Gastrocnemius medialis (tissue), 4 donors: ENCODE measurements at regions not wholly inside any gene's neighbourhood (a gene's known extent, or its start where the extent isn't known, plus 50 kb on each side); places are given as distances from the start of the nearest gene placed in this dataset.
"Not testable (repeated sequence)": the region's sequence is repeated elsewhere in the genome, so short reads cannot be mapped to it uniquely, and the experiment has no call there.

Experiments
- ATAC-seq, 2 donors: fragments of 150-250 bp; one replicate each; pipeline ENCODE4 v1.9.1; 2016
- DNase-seq, 2 donors: peaks; one replicate each; pipeline ENCODE4 v3.0.0-alpha.2; 2019
- H3K27ac ChIP-seq, 4 donors: fragments of 200-600 bp; sonication (generic); 1 replicate in 1 of 4; 2 replicates in 3 of 4; pipeline ENCODE4 v1.5.1; 2016 to 2018; ENCODE audit warnings: mild to moderate bottlenecking in 2 of 4, moderate library complexity in 1 of 4
- H3K27me3 ChIP-seq, 3 donors: fragments of 200-600 bp; sonication (generic) in 2 of 3; 1 replicate in 1 of 3; 2 replicates in 2 of 3; pipeline versions ENCODE4 v1.5.1 to v1.6.0; 2016 to 2019; ENCODE audit warnings: mild to moderate bottlenecking in 1 of 3, moderate library complexity in 1 of 3
- H3K36me3 ChIP-seq, 2 donors: fragments of 200-600 bp; sonication (generic) in 1 of 2; one replicate each; pipeline ENCODE4 v1.5.1; 2017 to 2018
- H3K4me1 ChIP-seq, 2 donors: fragments of 200-600 bp; sonication (generic) in 1 of 2; one replicate each; pipeline ENCODE4 v1.5.1; 2016 to 2017; ENCODE audit warnings: mild to moderate bottlenecking in 2 of 2
- H3K4me3 ChIP-seq, 4 donors: fragments of 200-600 bp; sonication (generic) in 3 of 4; 1 replicate in 1 of 4; 2 replicates in 3 of 4; pipeline ENCODE4 v1.5.1; 2016 to 2019; ENCODE audit warnings: mild to moderate bottlenecking in 2 of 4
- H3K9me3 ChIP-seq, 3 donors: fragments of 200-600 bp; sonication (generic) in 2 of 3; 1 replicate in 1 of 3; 2 replicates in 2 of 3; pipeline ENCODE4 v1.5.1; 2016 to 2019
- CTCF ChIP-seq, 5 experiments: fragments of 450-650 bp in 3 of 5; fragments of 200-600 bp in 2 of 5; sonication (generic) in 2 of 5; IDR thresholded peaks in 4 of 5; conservative IDR thresholded peaks in 1 of 5; 1 replicate in 4 of 5; 2 replicates in 1 of 5; pipeline ENCODE4 v1.5.1; 2016 to 2019; ENCODE audit warnings: antibody characterized with exemption in 5 of 5, mild to moderate bottlenecking in 3 of 5, moderate library complexity in 3 of 5
- POLR2A ChIP-seq, 2 donors: fragments of 450-650 bp; IDR thresholded peaks; one replicate each; pipeline ENCODE4 v1.6.1; 2017; ENCODE audit warnings: antibody characterized with exemption in 2 of 2, mild to moderate bottlenecking in 2 of 2, moderate library complexity in 2 of 2
- in situ Hi-C, 4 donors: fragments of 200-750 bp; cut with MboI; loops; one replicate each; pipeline versions ENCODE4 v1.15.0 to v1.8.0; 2017; ENCODE audit warnings: low sequenced_read_pairs in 4 of 4
- intact Hi-C: fragments of 100-400 bp; cut with DNase I; formaldehyde crosslinking; loops from one replicate; pipeline ENCODE4 v1.15.1; 2023; ENCODE audit warnings: low total_unique reads

GRCh38 chr15:81888748-81889484 is 156.9 kb downstream of the MEX3B start:
- intact Hi-C loops (no loop called here), in situ Hi-C loops (no loop called here)
- TF ChIP-seq POLR2A (IDR thresholded peaks at IDR 0.05): no peak
- no peak for TF ChIP-seq CTCF (IDR thresholded peaks at IDR 0.05 in 4 of 5, conservative IDR thresholded peaks at IDR 0.05 in 1 of 5)
- H3K27ac ChIP-seq: no peak overlapping the region
- ATAC-seq: no peak
- DNase-seq: no peak
- H3K4me1 ChIP-seq: peaks cover 8 to 13% of the 10 kb centered on the region in 2 donors
- H3K36me3 ChIP-seq: no peaks in the 10 kb centered on the region
- no peak overlapping the region for H3K4me3 ChIP-seq
- H3K9me3 ChIP-seq: no peaks in the 10 kb centered on the region
- H3K27me3 ChIP-seq: no peaks in the 10 kb centered on the region

GRCh38 chr15:81887912-81888311 is 157.9 kb downstream of the MEX3B start:
- no peak for TF ChIP-seq CTCF (IDR thresholded peaks at IDR 0.05 in 4 of 5, conservative IDR thresholded peaks at IDR 0.05 in 1 of 5)
- no peak for TF ChIP-seq POLR2A (IDR thresholded peaks at IDR 0.05)
- no peak overlapping the region for H3K4me3 ChIP-seq
- H3K9me3 ChIP-seq: no peaks in the 10 kb centered on the region
- ATAC-seq (no peak), DNase-seq (no peak)
- H3K36me3 ChIP-seq: no peaks in the 10 kb centered on the region
- in situ Hi-C loops: no loop called here
- H3K27me3 ChIP-seq: no peaks in the 10 kb centered on the region
- H3K27ac ChIP-seq: no peak overlapping the region
- intact Hi-C loops: no loop called here
- peaks cover 8 to 13% of the 10 kb centered on the region in 2 donors for H3K4me1 ChIP-seq

- intact Hi-C loops, H3K27ac ChIP-seq, DNase-seq, H3K27me3 ChIP-seq, ATAC-seq, H3K9me3 ChIP-seq, in situ Hi-C loops, H3K36me3 ChIP-seq, H3K4me3 ChIP-seq: not testable (repeated sequence)
- peaks cover 8 to 13% of the 10 kb centered on the region in 2 donors for H3K4me1 ChIP-seq
Observed at GRCh38 chr15:81887188-81887587, 158.6 kb downstream of the MEX3B start.

GRCh38 chr15:81886591-81886990 is 159.2 kb downstream of the MEX3B start:
- TF ChIP-seq POLR2A (IDR thresholded peaks at IDR 0.05): no peak
- TF ChIP-seq CTCF (IDR thresholded peaks at IDR 0.05 in 4 of 5, conservative IDR thresholded peaks at IDR 0.05 in 1 of 5): no peak
- no peaks in the 10 kb centered on the region for H3K36me3 ChIP-seq
- H3K9me3 ChIP-seq: no peaks in the 10 kb centered on the region
- in situ Hi-C loops: no loop called here
- no peak overlapping the region for H3K4me3 ChIP-seq
- DNase-seq (no peak), ATAC-seq (no peak)
- no peak overlapping the region for H3K27ac ChIP-seq
- no peaks in the 10 kb centered on the region for H3K27me3 ChIP-seq
- peaks cover 8 to 13% of the 10 kb centered on the region in 2 donors for H3K4me1 ChIP-seq
- intact Hi-C loops: no loop called here

- ATAC-seq (no peak), DNase-seq (no peak)
- intact Hi-C loops: no loop called here
- Histone ChIP-seq H3K9me3 (no peaks in the 10 kb centered on the region), H3K4me1 (peaks cover 8 to 16% of the 10 kb centered on the region in 2 donors), H3K27ac (no peak overlapping the region), H3K27me3 (no peaks in the 10 kb centered on the region), H3K36me3 (no peaks in the 10 kb centered on the region), H3K4me3 (no peak overlapping the region)
- in situ Hi-C loops: no loop called here
- TF ChIP-seq CTCF (IDR thresholded peaks at IDR 0.05 in 4 of 5, conservative IDR thresholded peaks at IDR 0.05 in 1 of 5) (no peak), POLR2A (IDR thresholded peaks at IDR 0.05) (no peak)
Observed at GRCh38 chr15:81886080-81886479, 159.7 kb downstream of the MEX3B start.
